GM19239 (cell line): ENCODE measurements at regions not wholly inside any gene's neighbourhood (a gene's known extent, or its start where the extent isn't known, plus 50 kb on each side); places are given as distances from the start of the nearest gene placed in this dataset.

Source experiments
- DNase-seq: peaks from one replicate; pipeline ENCODE4 v3.0.0; 2011; ENCODE audit warnings: low spot score; ENCODE audit not compliant: insufficient read length
- FAIRE-seq: peaks from 2 replicates; lab custom pipeline; 2011; peaks lifted over from hg19 to GRCh38; lab: Jason Lieb, UNC

DNA sequence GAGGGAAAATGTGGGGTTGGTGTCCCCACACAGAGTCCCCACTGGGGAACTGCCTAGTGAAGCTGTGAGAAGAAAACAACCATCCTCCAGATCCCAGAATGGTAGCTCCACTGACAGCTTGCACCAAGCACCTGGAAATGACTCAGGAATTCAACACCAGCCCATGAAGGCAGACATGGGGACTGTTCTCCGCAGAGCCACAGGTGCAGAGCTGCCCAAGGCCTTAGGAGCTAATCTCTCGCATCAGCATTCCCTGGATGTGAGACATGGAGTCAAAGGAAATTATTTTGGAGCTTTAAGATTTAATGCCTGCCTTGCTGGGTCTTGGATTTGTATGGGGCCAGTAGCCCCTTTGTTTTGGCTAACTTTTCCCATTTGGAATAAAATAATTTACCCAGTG, 367.9 kb downstream of the FAM133A start:
- FAIRE-seq (no peak), DNase-seq (no peak)

DNA sequence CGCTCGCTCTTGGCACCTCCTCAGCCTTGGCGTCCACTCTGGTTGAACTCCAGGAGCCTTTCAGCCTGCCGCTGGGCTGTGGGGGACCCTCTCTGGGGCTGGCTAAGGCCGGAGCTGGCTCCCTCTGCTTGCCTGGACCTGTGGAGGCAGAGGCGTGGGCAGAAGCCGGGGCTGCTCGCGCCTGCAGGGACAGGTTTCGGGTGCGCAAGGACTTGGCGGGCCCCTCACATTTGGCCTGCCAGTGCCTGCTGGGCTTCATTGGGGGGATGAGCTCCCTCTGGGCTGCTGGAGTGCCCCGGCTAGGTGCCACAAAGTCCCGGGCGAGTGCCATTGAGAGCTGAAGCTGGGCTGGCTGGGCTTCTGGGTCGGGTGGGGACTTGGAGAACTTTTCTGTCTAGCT, 371.7 kb downstream of the FAM133A start:
- DNase-seq (no peak), FAIRE-seq (no peak)

DNA sequence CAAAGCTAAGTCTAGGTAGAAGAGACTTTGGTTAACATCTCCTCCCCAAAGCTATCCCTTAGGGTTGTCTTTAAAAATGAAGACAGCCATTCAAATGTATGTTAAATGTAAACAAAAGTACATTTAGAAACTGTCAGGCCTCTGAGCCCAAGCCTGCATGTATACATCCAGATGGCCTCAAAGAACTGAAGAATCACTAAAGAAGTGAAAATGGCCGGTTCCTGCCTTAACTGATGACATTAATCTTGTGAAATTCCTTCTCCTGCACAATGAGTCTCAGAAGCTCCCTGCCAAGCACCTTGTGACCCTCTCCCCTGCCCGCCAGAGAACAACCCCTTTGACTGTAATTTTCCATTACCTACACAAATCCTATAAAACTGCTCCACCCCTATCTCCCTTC, 377.9 kb downstream of the FAM133A start:
- DNase-seq = no peak
- FAIRE-seq = no peak

DNA sequence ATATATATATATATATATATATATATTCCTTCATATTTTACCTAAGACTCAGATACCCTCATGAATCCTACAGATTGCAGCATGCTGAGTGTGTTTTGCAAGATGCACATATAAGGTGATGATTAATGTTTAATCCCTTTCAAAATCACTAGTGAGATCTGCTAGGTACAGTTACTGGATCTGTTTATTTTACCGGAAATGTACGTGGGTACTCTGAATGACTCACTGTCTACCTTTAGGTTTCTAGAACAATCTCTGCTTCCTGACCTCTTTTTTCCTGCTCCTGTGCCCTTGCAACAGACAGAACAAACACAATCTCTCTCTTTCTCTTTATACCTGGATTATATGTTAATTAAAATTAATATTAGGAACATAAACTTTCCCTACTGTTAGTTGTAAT, 379.6 kb downstream of the FAM133A start:
- FAIRE-seq (no peak), DNase-seq (no peak)

DNA sequence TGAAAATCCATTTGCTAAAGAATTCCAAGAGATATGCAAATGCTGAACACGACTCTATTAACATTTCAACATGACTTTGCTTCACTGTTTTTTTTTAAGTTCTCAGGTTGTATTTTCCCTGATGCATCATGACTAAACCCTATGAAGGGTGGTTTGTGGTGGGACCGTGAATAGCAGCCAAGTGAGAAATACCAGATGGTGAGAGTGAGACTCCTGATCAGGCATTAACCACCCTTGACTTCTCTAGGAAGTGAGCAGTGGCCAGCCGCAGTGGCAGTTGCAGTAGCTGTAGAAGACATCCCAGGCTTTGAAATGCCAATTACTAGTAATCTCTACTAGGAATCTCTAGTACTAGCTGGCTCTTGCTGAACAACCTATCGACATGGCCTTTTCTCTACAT, 383.4 kb downstream of the FAM133A start:
- no peak for FAIRE-seq

DNA sequence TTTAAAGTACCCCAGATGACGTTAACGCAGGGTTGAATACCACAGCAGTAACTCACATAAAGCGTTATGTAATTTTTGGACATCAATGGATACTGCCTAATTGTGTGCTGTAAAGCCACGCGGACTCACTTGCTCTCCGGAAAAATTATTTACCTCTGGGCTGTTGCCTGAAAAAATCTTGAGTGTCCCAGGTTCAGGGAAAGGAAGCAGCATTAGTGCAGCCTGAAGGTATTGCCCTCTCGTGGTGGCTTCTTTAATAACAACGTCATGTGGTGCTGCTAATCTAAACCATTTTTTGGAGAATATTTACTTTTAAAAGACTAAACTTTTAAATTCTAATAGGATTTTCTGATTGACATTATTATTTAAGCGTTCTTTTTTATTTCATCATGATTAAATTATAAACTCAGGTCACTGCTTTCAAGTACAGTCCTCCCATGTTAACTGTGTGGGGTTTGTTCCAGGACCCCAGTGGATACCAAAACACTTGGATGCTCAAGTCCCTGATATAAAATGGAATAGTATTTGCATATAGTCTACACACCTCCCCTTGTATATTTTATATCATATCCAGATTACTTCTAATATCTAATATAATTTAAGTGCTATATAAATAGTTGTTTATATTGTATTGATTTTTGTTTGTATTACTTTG, 384.8 kb downstream of the FAM133A start:
- DNase-seq (no peak), FAIRE-seq (no peak)

More for the DNA sequence above, 383.4 kb downstream of the FAM133A start:
- no peak for DNase-seq

DNA sequence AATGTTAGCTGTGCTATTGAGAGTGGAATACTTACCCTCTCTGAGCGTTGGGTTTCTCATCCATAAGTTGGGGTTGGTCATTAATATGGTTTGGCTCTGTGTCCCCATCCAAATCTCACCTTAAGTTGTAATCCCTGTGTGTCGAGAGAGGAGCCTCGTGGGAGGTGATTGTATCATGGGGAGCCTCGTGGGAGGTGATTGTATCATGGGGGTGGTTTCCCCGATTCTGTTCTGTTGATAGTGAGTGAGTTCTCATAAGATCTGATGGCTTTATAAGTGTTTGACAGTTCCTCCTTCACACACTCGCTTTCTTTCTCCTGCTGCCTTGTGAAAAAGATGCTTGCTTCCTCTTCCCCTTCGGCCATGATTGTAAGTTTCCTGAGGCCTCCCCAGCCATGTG, 391.1 kb downstream of the FAM133A start:
- FAIRE-seq (no peak), DNase-seq (no peak)

DNA sequence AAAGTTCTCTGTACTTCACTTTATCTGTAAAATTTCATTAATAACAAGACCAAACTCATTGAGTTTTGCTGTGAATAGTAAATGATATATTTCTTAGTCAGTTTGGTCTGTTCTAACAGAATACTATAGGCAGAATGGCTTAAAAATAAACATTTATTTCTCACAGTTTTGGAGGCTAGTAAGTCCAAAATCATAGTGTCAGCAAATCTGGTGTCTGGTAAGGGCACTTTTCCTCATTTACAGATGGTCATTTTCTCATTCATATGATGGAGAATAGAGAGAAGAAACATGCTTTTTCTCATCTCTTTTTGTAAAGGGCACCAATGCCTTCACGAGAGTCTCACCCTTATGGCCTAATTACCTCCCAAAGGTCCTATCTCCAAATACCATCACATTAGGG, 415.1 kb downstream of the FAM133A start:
- FAIRE-seq = no peak
- DNase-seq = no peak

DNA sequence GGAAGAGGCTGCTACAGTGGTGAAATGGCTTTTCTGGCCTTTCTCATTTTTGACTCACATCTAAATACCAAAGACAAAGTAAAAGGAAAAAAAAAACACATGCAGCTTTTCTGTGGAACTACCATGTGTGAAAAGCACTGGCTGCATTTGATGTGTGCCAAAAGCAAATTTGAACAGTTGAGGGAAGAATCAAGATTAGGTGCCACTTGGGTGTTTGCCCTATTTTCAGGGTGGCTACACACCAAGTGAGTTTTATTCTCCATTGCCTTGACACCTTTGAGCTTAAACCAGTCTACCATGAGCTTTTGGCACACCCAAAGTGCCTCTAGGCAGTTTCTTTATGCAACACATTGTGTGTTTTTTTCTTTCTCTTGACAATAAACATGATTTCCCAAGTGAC, 423.9 kb downstream of the FAM133A start:
- DNase-seq (no peak), FAIRE-seq (no peak)

DNA sequence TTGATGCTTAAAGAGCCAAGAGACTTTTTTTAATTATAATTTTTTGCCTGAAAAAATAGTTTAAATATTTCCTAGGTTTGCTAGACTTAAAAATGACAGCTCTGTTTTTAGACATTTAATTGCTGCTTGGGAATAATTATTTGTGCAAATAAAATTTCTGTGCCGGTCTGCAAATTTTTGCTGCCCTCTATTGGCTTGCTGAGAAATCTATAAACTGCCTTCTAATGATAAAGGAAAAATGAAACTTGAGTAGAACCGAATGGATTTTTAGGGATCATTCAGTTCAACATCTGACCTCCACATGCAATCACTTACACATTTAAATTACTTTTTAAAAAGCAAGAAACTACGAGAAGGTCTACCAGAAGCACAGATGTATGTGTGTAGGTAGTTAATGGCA, 434.0 kb downstream of the FAM133A start:
- FAIRE-seq (no peak), DNase-seq (no peak)

DNA sequence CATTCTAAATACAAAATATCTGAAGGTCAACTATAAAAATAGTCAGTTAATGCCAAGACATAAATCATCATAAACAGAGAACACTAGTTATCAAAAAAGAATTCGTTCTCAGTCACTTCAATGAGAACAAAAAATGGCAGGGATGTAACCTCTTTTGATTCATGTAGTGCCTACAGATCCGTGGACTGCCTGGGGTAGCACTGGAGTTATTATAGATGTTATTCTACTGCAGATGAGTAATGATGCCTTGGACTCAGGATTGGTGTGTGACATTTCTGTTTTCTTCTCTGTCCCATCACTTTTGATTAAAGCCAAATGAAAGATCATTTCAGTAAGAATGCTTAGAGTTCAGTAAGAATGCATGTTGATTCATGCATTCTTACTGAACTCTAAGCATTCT, 440.4 kb downstream of the FAM133A start:
- DNase-seq (no peak), FAIRE-seq (no peak)

DNA sequence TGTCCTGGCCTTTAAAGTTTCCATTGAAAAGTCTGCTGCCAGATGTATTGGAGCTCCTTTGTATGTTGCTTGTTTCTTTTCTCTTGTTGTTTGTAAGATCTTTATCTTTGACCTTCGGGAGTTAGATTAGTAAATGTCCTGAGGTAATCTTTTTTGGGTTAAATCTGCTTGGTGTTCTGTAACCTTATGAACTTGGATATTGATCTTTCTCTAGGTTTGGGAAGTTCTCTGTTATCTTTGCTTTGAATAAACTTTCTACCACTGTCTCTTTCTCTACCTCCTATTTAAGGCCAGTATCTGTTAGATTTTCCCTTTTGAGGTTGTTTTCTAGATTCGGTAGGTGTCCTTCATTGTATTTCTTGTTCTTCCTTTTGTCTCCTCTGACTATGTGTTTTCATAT, 447.8 kb downstream of the FAM133A start:
- no peak for FAIRE-seq

DNA sequence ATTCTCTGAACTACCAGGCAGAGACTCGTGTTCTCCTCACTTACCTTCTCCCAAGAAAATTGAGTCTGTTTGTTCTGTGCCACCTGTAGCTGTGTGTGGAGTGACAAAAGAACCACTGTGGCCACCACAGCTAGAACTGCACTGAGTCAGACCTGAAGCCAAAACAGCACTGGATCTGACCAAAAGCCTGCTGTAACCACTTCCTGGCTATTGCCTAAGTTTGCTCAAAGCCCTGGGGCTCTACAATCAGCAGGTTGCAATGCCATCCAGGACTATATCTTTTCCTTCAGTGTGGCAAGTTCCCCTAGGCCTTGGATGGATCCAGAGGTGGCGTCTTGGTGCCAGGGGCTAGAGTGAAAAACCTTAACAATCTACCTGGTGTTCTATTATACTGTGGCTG, 449.1 kb downstream of the FAM133A start:
- FAIRE-seq (no peak), DNase-seq (no peak)

More for the DNA sequence above, 447.8 kb downstream of the FAM133A start:
- DNase-seq = no peak

DNA sequence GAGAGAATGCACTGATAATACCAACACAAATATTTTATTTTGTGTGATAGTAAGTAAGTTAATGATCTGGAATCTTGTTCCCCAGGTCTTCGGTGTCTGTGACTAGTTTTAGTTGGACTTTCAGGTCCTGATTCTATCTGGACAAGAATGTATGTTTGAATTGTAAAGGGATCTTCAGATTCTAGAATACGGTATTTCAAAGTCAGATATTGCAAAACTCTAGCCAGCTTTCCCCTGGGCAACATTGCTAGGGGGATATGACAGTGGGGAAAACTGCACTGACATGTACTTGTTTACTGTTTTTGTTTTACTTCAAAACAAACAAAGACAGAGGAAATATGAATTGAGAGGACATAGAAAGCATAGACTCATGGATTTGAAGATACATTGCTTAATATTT, 489.0 kb downstream of the FAM133A start:
- DNase-seq (no peak), FAIRE-seq (no peak)

DNA sequence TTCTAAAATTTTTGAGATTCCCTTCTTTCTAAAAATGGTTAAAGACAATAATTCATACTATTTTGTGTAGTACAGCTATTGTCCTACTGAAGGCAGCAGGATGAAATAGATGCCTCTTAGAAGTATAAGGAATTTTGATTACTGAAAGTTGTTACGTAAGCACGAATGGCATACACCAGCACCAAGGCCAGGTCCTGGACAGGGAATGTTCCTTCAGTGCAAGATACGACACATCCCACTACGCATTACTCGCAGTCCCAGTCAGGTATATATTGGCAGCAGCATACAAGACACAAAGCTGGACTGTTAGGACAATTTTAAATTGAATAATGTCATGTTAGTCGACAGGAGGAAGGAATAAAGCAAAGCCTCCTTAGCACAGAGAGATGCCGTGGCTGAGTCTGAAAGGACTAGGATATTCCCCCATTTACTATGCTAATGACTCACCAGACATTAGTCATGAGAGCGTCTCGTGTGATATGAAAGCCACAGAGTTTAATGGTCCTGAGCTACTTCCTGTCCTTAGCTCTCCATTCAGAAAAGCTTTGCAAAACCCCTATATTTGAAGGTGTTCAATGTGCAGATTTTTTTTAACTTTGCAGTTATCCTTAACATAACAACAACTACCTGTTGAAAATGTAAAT, 504.3 kb downstream of the FAM133A start:
- no peak for DNase-seq
- no peak for FAIRE-seq

DNA sequence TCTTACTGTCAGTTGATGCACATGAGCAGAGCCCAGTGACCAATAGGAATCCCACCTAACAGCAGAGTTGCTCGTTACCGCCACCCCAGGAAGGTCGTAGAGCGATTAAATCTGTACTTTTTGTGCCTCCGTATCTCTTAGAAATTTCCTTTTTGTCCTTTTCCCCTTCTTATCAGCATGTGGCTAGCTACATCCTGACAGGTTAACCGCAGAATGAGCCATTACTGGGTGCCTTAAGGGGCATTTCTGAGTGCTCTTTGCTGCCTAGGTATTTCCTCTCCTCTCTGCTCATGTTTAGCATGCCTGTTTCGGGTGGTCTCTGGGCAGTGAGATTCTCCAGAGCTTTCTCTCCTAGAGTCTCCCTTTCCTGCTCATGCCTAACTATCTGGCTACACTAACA, 530.5 kb downstream of the FAM133A start:
- DNase-seq (no peak), FAIRE-seq (no peak)

DNA sequence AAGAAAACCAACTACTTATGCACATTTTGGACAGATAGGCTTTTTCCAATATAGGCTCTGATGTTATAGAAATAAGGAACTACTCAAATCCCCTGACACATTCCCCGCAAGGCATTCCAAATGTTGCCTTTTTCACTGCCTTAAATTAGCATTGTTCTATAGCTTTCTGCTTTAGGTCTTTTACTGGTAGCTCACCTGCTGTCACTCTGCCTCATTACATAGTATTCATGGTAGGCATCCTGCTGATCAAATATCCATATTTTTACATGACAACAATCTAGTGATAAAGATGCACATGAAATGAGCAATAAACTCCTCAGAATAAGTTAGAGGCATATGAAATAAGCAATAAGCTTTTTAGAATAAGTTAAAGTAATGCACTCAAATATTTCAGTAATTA, 542.7 kb downstream of the FAM133A start:
- DNase-seq (no peak), FAIRE-seq (no peak)

DNA sequence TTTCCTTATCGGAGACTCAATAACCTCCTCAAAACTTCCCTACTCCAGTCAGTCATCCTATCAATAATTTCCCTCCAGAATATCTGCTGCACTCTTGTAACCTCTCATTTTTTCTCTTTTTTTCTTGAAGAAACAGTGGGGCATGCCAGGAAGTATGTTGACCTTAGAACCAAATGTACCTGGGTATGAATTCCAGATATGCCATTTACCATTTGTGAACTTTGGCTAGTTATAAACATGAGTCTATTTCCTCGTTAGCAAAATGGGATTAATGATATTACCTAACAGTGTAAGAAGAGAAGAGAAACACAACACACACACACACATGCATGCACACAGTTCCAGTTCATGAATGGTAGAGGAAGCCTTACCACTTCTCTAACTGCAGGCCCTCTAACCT, 578.2 kb downstream of the FAM133A start:
- DNase-seq = no peak
- no peak for FAIRE-seq

DNA sequence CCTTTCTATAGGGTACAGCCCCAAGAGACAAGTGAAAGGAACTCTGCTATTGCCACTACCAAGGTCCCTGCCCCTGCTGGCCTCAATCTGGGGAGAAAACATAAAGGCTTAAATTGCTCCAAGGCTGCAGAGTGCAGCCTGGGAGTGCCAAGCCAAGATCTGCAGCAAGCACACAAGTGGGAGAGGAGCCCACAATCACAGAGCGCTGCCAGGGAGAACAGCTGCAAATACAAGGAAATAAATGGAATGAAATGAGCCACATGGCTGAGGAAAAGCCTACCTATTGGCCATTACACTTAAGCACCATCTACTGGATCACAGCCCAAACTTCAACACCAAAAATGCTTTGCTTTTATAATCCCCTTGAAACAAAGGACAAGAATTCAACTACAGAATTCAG, 582.4 kb downstream of the FAM133A start:
- DNase-seq (no peak), FAIRE-seq (no peak)

DNA sequence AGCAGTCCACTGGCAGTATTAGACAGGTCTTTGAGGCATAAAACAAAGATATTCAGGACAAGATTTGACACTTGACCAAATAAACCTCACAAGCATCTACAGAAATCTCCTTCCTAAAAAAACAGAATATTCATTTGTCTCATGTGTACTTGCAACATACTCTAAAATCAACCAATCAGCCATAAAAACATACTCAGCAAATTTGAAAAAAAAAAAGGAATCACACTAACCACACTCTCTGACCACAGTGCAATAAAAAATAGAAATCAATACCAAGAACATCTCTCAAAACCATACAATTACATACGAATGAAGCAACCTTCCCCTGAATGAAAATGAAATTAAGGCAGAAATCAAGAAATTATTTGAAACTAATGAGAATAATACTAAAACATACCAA, 591.3 kb downstream of the FAM133A start:
- no peak for FAIRE-seq
- no peak for DNase-seq

DNA sequence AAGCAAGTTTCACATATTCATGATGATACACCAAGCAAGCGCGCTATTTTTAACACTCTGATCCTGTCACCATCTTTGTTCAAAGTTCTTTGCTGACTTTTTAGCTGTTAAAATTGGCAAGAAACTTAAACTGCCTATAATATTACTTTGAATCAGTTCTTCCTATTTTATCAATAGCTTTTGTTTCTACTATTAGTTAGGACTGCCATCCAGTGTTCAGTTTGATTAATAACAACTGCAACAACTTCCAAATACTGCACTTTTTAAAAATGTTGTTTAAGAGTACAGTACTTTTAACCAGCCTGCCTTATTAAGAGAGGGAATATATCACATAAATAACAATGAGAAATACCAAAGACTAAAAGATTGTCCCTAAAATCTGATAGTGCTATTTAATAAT, 614.3 kb downstream of the FAM133A start:
- no peak for FAIRE-seq

DNA sequence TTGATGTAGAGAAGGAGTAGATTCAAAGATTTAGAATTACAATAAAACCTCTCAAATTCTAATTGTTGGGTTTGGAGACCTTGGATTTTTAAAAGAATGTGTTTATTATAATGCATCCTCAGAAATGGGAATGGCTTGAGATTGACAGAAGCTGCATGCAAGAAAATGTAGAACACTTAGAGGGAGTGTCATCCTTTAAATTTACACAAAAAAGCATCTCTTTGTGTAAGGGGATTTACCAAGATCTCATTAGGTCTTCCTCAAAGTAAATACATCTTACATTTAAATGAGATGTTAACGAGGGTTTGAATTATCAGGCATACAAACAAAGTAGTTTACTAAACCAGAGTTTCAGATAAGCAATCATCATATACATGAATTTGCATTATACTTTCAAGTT, 615.0 kb downstream of the FAM133A start:
- DNase-seq (no peak), FAIRE-seq (no peak)

More for the DNA sequence above, 614.3 kb downstream of the FAM133A start:
- no peak for DNase-seq
